Natural killer cell (primary cell): ENCODE measurements at regions not wholly inside any gene's neighbourhood (a gene's known extent, or its start where the extent isn't known, plus 50 kb on each side); places are given as distances from the start of the nearest gene placed in this dataset.
"Not testable (repeated sequence)": the region's sequence is repeated elsewhere in the genome, so short reads cannot be mapped to it uniquely, and the experiment has no call there.

Experiments used
- ATAC-seq, 3 donors: fragments of 150-1000 bp in 2 of 3; fragments of 200-7000 bp in 1 of 3; cut with Tn5 transposase; 1 replicate in 1 of 3; 2 replicates in 2 of 3; pipeline ENCODE4 v1.10.0; 2021; ENCODE audit warnings: mild to moderate bottlenecking in 2 of 3, moderate library complexity in 2 of 3
- DNase-seq, 2 donors: peaks; one replicate each; pipeline versions ENCODE4 v3.0.0 to v3.0.0-alpha.2; 2013 to 2021; ENCODE audit warnings: mixed read lengths in 1 of 2
- H3K27ac ChIP-seq: one replicate; pipeline ENCODE4 v1.5.1; 2013; ENCODE audit warnings: mild to moderate bottlenecking, low read length
- H3K27me3 ChIP-seq: one replicate; pipeline ENCODE4 v1.6.1; 2013; ENCODE audit warnings: low read length; ENCODE audit not compliant: control insufficient read depth, insufficient read depth
- H3K36me3 ChIP-seq: one replicate; pipeline ENCODE4 v1.6.1; 2013; ENCODE audit warnings: low read length; ENCODE audit not compliant: control insufficient read depth, insufficient read depth
- H3K4me1 ChIP-seq: one replicate; pipeline ENCODE4 v1.6.1; 2013; ENCODE audit warnings: low read length; ENCODE audit not compliant: control insufficient read depth, insufficient read depth
- H3K4me3 ChIP-seq: one replicate; pipeline ENCODE4 v1.5.1; 2013; ENCODE audit warnings: low read length
- H3K9me3 ChIP-seq: one replicate; pipeline ENCODE4 v1.6.1; 2013; ENCODE audit warnings: low read length; ENCODE audit not compliant: control insufficient read depth, insufficient read depth
- H3K27ac Mint-ChIP-seq, 2 donors: one replicate each; pipeline ENCODE4 v1.8.0; 2022; ENCODE audit warnings: mild to moderate bottlenecking in 2 of 2, mixed read lengths in 2 of 2, moderate library complexity in 1 of 2
- H3K27me3 Mint-ChIP-seq, 2 donors: one replicate each; pipeline ENCODE4 v1.8.0; 2022; ENCODE audit warnings: low read depth in 2 of 2, mixed read lengths in 2 of 2
- H3K36me3 Mint-ChIP-seq: one replicate; pipeline ENCODE4 v1.8.0; 2022; ENCODE audit warnings: mixed read lengths
- H3K4me1 Mint-ChIP-seq, 2 donors: one replicate each; pipeline ENCODE4 v1.8.0; 2022; ENCODE audit warnings: mixed read lengths in 2 of 2
- H3K4me3 Mint-ChIP-seq: one replicate; pipeline ENCODE4 v1.8.0; 2022; ENCODE audit warnings: mild to moderate bottlenecking, moderate library complexity, mixed read lengths
- H3K9me3 Mint-ChIP-seq, 2 donors: one replicate each; pipeline ENCODE4 v1.8.0; 2022; ENCODE audit warnings: mixed read lengths in 2 of 2
- CTCF ChIP-seq: fragments of 200-600 bp; IDR thresholded peaks from one replicate; pipeline ENCODE4 v1.8.0; 2022; ENCODE audit warnings: antibody characterized with exemption
- WGBS: methylation state at CpG from one replicate; pipeline ENCODE4 v1.1.7; 2013; ENCODE audit warnings: missing lambda C conversion rate; ENCODE audit not compliant: insufficient coverage; 5-methylcytosine and 5-hydroxymethylcytosine counted together
- intact Hi-C: fragments of 100-400 bp; cut with micrococcal nuclease; formaldehyde crosslinking; loops from one replicate; pipeline ENCODE4 v1.14.2; 2022

GRCh38 chr21:13876999-13877398 lies 267.4 kb downstream of the POTED start:
- Mint-ChIP-seq H3K4me3 (peak overlapping the region; percentile 56), H3K9me3 (peaks cover 0 to 16% of the 10 kb centered on the region in 2 donors), H3K4me1 (peaks cover 20 to 34% of the 10 kb centered on the region in 2 donors), H3K27ac (peak overlapping the region; percentile 37 to 76)
- DNase-seq, H3K4me3 ChIP-seq, H3K27ac ChIP-seq, H3K27me3 ChIP-seq, H3K36me3 ChIP-seq, H3K27me3 Mint-ChIP-seq, H3K9me3 ChIP-seq, intact Hi-C loops, ATAC-seq, H3K4me1 ChIP-seq, H3K36me3 Mint-ChIP-seq: not testable (repeated sequence)

DNA sequence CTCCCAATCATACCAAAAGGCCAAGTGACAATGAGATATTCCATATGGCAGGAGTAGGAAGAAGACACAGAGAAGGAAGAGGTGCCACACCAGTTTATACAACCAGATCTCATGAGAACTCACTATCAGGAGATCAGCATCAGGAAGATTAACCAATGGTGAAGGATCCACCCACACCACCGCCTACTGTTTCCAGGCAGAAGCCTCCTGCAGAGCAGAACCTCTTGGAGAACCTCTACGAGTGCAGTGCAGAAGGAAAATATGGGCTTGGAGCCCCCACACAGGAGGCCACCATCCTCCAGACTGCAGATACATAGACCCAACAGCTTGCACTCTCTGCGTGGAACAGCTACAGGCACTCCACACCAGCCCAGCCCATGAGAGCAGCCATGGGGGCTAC lies 264.4 kb downstream of the POTED start:
- peak overlapping the region; percentile 64 to 71 for H3K27ac Mint-ChIP-seq
- DNase-seq, H3K27me3 ChIP-seq, H3K27me3 Mint-ChIP-seq, ATAC-seq, H3K4me1 ChIP-seq, H3K9me3 ChIP-seq, H3K36me3 ChIP-seq, intact Hi-C loops, H3K4me3 ChIP-seq, H3K27ac ChIP-seq: not testable (repeated sequence)
- peaks cover 16% of the 10 kb centered on the region for H3K36me3 Mint-ChIP-seq
- WGBS, result 76% methylated on average over 3 of the region's 3 CpGs
- peak overlapping the region; percentile 70 for H3K4me3 Mint-ChIP-seq
- H3K4me1 Mint-ChIP-seq, result peaks cover 20 to 55% of the 10 kb centered on the region in 2 donors
- peaks cover 0 to 15% of the 10 kb centered on the region in 2 donors for H3K9me3 Mint-ChIP-seq

DNA sequence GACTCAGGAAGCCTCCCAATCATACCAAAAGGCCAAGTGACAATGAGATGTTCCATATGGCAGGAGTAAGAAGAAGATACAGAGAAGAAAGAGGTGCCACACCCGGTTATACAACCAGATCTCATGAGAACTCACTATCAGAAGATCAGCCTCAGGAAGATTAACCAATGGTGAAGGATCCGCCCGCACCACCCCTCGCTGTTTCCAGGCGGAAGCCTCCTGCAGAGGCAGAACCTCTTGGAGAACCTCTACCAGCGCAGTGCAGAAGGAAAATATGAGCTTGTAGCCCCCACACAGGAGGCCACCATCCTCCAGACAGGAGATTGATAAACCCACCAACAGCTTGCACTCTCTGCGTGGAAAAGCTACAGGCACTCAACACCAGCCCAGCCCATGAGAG lies 245.1 kb downstream of the POTED start:
- 85% methylated on average over 7 of the region's 7 CpGs for WGBS
- peaks cover 9% of the 10 kb centered on the region for H3K36me3 Mint-ChIP-seq
- Histone ChIP-seq H3K27me3 (no peaks in the 10 kb centered on the region), H3K27ac (no peak overlapping the region), H3K9me3 (peaks cover 9% of the 10 kb centered on the region), H3K4me1 (no peaks in the 10 kb centered on the region), H3K4me3 (no peak overlapping the region), H3K36me3 (no peaks in the 10 kb centered on the region)
- no peaks in the 10 kb centered on the region for H3K27me3 Mint-ChIP-seq
- no peak for DNase-seq
- H3K4me1 Mint-ChIP-seq, result peaks cover 0 to 36% of the 10 kb centered on the region in 2 donors
- ATAC-seq, result no peak
- no peak overlapping the region for H3K4me3 Mint-ChIP-seq
- intact Hi-C loops, result no loop called here
- H3K27ac Mint-ChIP-seq, result peak overlapping the region in 1 of 2 donors; percentile 32
- TF ChIP-seq CTCF, result no peak
- H3K9me3 Mint-ChIP-seq, result peaks cover 4 to 15% of the 10 kb centered on the region in 2 donors

DNA sequence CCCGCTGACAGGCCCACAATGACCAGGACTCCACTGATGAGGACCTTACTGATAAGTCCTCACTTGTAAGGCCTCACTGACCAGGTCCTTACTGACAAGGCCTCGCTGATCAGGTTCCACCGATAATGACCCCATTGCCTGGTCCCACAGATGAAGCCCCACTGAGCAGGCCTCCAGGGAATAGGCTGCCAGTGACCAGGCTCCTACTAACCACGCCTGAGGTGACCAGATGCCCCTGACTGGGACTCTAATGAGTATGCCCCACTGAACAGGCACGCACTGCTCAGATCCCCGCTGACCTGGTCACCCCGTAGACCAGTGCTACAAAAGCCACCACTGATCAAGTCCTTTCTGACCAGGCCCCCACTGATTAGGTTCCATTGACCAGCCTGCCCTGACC lies 241.2 kb downstream of the POTED start:
- H3K4me3 Mint-ChIP-seq, H3K36me3 ChIP-seq, ATAC-seq, H3K4me1 ChIP-seq, intact Hi-C loops, H3K9me3 ChIP-seq, H3K27me3 Mint-ChIP-seq, DNase-seq, H3K4me3 ChIP-seq, H3K27me3 ChIP-seq, H3K27ac ChIP-seq, H3K27ac Mint-ChIP-seq, H3K36me3 Mint-ChIP-seq: not testable (repeated sequence)
- H3K4me1 Mint-ChIP-seq, result peaks cover 0 to 28% of the 10 kb centered on the region in 2 donors
- H3K9me3 Mint-ChIP-seq, result peaks cover 2 to 12% of the 10 kb centered on the region in 2 donors
- WGBS, result 68% methylated on average over 5 of the region's 7 CpGs

DNA sequence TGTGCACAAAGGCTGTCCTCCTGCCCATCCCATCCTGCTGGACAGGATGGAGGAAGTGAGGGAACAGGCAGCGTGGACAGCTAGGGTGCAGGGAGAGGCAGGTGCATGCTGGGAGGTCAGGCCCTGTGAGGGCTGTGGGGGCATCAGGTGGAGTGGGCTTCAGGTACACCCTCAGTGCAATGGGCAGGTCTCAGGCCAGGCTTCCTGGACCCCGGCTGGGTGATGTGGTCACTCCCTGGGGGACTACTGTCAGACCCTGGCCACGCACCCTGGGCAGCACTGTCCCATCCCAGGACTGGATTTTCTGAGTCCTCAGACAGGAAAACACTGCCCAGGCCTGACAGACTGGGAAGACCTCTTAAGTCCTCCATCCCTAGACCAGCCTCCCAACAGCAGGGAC lies 239.9 kb downstream of the POTED start:
- ATAC-seq, H3K27ac Mint-ChIP-seq, H3K27me3 Mint-ChIP-seq, H3K36me3 ChIP-seq, H3K4me1 ChIP-seq, H3K27me3 ChIP-seq, H3K27ac ChIP-seq, DNase-seq, intact Hi-C loops, H3K4me3 Mint-ChIP-seq, H3K9me3 Mint-ChIP-seq, H3K9me3 ChIP-seq, H3K36me3 Mint-ChIP-seq, H3K4me3 ChIP-seq: not testable (repeated sequence)
- 65% methylated on average over 3 of the region's 3 CpGs for WGBS
- H3K4me1 Mint-ChIP-seq, result peaks cover 0 to 20% of the 10 kb centered on the region in 2 donors

- H3K36me3 ChIP-seq, H3K27ac ChIP-seq, H3K27me3 Mint-ChIP-seq, H3K4me3 Mint-ChIP-seq, ATAC-seq, H3K9me3 ChIP-seq, H3K4me3 ChIP-seq, H3K36me3 Mint-ChIP-seq, H3K27ac Mint-ChIP-seq, H3K4me1 ChIP-seq, DNase-seq, H3K4me1 Mint-ChIP-seq, intact Hi-C loops, H3K9me3 Mint-ChIP-seq, H3K27me3 ChIP-seq: not testable (repeated sequence)
- WGBS, result 67% methylated on average over 3 of the region's 6 CpGs
Measured at GRCh38 chr21:13846718-13847117, 237.1 kb downstream of the POTED start.

DNA sequence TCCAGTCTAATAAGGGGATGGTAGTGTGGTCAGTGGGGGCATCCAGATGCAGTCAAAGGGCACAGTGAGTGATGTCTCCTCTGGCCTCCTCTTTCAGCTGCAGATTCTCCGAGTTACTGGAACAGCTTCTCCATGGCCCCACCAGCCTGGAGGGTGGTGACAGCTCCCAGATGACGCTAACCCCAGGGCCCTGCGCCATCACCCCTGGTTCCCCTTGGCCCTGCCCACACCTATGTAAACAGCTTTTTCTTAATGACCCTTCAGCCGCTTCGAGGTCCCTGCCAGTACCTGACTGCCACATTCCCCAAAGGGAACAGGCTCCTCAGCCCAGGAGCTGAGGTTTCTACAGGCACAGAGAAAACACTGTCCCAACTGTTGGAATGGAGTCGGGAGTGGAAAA lies 235.0 kb downstream of the POTED start:
- H3K27ac ChIP-seq, ATAC-seq, H3K27me3 ChIP-seq, H3K9me3 ChIP-seq, H3K4me1 ChIP-seq, H3K4me3 Mint-ChIP-seq, H3K36me3 ChIP-seq, H3K9me3 Mint-ChIP-seq, intact Hi-C loops, H3K4me1 Mint-ChIP-seq, H3K27ac Mint-ChIP-seq, H3K27me3 Mint-ChIP-seq, H3K36me3 Mint-ChIP-seq, H3K4me3 ChIP-seq, DNase-seq: not testable (repeated sequence)
- WGBS, result 81% methylated on average over 5 of the region's 6 CpGs
